Osteoblast (primary cell): ENCODE measurements at regions not wholly inside any gene's neighbourhood (a gene's known extent, or its start where the extent isn't known, plus 50 kb on each side); places are given as distances from the start of the nearest gene placed in this dataset.

ENCODE experiments used
- DNase-seq: peaks from one replicate; pipeline ENCODE4 v3.0.0; 2011; ENCODE audit warnings: low spot score, mixed read lengths; ENCODE audit not compliant: insufficient read length; ENCODE audit errors: missing footprints
- H2AFZ ChIP-seq: 2 replicates; pipeline ENCODE4 v1.6.0; 2011; ENCODE audit warnings: mild to moderate bottlenecking, low read length
- H3K27ac ChIP-seq: 2 replicates; pipeline ENCODE4 v1.5.1; 2011; ENCODE audit warnings: mild to moderate bottlenecking, low read depth, low read length, moderate library complexity
- H3K27me3 ChIP-seq: 2 replicates; pipeline ENCODE4 v1.6.0; 2012; ENCODE audit warnings: mild to moderate bottlenecking, control low read depth, inconsistent platforms, low read length, moderate library complexity; ENCODE audit not compliant: insufficient read depth
- H3K36me3 ChIP-seq: 2 replicates; pipeline ENCODE4 v1.5.1; 2011; ENCODE audit warnings: mild to moderate bottlenecking, low read length, control low read depth, moderate library complexity; ENCODE audit not compliant: insufficient read depth
- H3K4me1 ChIP-seq: 2 replicates; pipeline ENCODE4 v1.5.1; 2011; ENCODE audit warnings: mild to moderate bottlenecking, low read length, control low read depth, moderate library complexity; ENCODE audit not compliant: insufficient read depth
- H3K4me2 ChIP-seq: 2 replicates; pipeline ENCODE4 v1.6.0; 2011; ENCODE audit warnings: mild to moderate bottlenecking, low read length; ENCODE audit not compliant: insufficient read depth
- H3K4me3 ChIP-seq: fragments of 200-600 bp; sonication (generic); 3 replicates; pipeline ENCODE4 v1.5.1; 2012; ENCODE audit warnings: mild to moderate bottlenecking, low read length, inconsistent platforms; ENCODE audit not compliant: insufficient read depth
- H3K79me2 ChIP-seq: 2 replicates; pipeline ENCODE4 v1.6.0; 2012; ENCODE audit warnings: mild to moderate bottlenecking, low read length, control low read depth, inconsistent platforms; ENCODE audit not compliant: insufficient read depth
- H3K9me3 ChIP-seq: 2 replicates; pipeline ENCODE4 v1.5.1; 2011; ENCODE audit warnings: low read depth, low read length, control low read depth
- H4K20me1 ChIP-seq: 2 replicates; pipeline ENCODE4 v1.6.0; 2012; ENCODE audit warnings: mild to moderate bottlenecking, low read length, control low read depth; ENCODE audit not compliant: insufficient read depth
- CTCF ChIP-seq: IDR thresholded peaks from 2 replicates; pipeline ENCODE4 v1.5.1; 2011; ENCODE audit warnings: mild to moderate bottlenecking, low read depth, low read length, moderate library complexity; ENCODE audit errors: extremely low read depth

DNA sequence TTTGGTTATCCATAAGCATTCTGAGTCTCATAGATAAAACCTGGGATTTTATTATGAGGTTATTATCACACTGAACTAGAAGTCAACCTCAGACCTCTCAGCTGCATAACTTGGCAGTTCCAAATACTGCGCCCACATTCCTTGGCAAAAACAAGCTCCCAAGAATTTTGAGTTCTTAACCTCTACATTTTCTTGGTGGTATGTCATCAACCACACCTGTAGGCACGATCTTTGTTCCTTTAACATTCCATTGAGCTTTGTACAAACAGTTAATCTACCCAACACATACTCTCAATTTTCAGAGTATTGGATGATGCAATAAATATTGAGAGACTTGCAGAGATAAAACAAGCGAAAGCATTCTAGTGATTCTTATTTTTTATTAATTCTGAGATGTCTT, 371.8 kb upstream of the PRICKLE1 start:
- no peaks in the 10 kb centered on the region for H4K20me1 ChIP-seq
- DNase-seq, result peak; percentile 37
- no peaks in the 10 kb centered on the region for H3K9me3 ChIP-seq
- H3K36me3 ChIP-seq, result no peaks in the 10 kb centered on the region
- H2AFZ ChIP-seq, result no peak overlapping the region
- peak overlapping the region; percentile 33 for H3K27ac ChIP-seq
- no peak for TF ChIP-seq CTCF
- no peak overlapping the region for H3K4me3 ChIP-seq
- H3K27me3 ChIP-seq, result no peaks in the 10 kb centered on the region
- H3K79me2 ChIP-seq, result no peaks in the 10 kb centered on the region
- peaks cover 16% of the 10 kb centered on the region for H3K4me1 ChIP-seq
- H3K4me2 ChIP-seq, result peak overlapping the region; percentile 20

DNA sequence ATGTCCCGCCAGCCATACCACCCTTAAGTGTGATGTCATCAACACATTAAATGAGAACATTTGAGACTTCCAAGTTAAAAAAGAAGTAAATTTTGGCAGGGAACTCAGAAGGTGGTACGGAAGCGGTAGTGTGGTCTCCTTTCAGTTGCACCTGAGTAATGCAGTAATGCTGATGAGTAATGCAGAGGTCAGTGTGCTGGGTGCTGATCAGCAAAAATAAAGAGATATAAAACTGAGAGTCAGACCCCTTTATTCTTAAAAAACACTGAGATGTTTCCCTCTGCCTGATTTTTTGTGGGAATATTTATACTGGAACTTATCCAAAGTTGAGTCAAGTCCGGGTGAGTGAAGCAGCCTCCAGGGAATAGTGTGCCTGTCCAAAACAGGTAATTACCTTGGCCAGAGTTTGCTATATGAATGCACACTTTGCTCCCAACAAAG, 370.6 kb upstream of the PRICKLE1 start:
- no peak overlapping the region for H3K4me2 ChIP-seq
- H3K27ac ChIP-seq, result no peak overlapping the region
- no peaks in the 10 kb centered on the region for H4K20me1 ChIP-seq
- no peak for DNase-seq
- no peaks in the 10 kb centered on the region for H3K36me3 ChIP-seq
- H3K27me3 ChIP-seq, result no peaks in the 10 kb centered on the region
- H3K79me2 ChIP-seq, result no peaks in the 10 kb centered on the region
- no peak overlapping the region for H2AFZ ChIP-seq
- H3K4me1 ChIP-seq, result peaks cover 16% of the 10 kb centered on the region
- H3K4me3 ChIP-seq, result no peak overlapping the region
- TF ChIP-seq CTCF, result no peak
- no peaks in the 10 kb centered on the region for H3K9me3 ChIP-seq

- no peak overlapping the region for H2AFZ ChIP-seq
These were observed 368.7 kb upstream of the PRICKLE1 start for GRCh38 chr12:42958291-42958674.

More at GRCh38 chr12:42958291-42958674, 368.7 kb upstream of the PRICKLE1 start:
- no peak overlapping the region for H3K4me2 ChIP-seq
- H3K79me2 ChIP-seq, result no peaks in the 10 kb centered on the region
- no peak for DNase-seq
- no peaks in the 10 kb centered on the region for H3K27me3 ChIP-seq
- no peaks in the 10 kb centered on the region for H3K9me3 ChIP-seq
- no peaks in the 10 kb centered on the region for H3K36me3 ChIP-seq
- no peak for TF ChIP-seq CTCF
- H3K4me1 ChIP-seq, result peaks cover 16% of the 10 kb centered on the region
- H4K20me1 ChIP-seq, result no peaks in the 10 kb centered on the region
- no peak overlapping the region for H3K4me3 ChIP-seq
- H3K27ac ChIP-seq, result no peak overlapping the region
